ENCODE measurements at regions not wholly inside any gene's neighbourhood (a gene's known extent, or its start where the extent isn't known, plus 50 kb on each side); places are given as distances from the start of the nearest gene placed in this dataset.

GRCh38 chr2:217294818-217295217, 435.0 kb upstream of the TNP1 start:
- intact Hi-C loops (cut with DNase I): no loop called here
- no peak overlapping the region for H3K4me3 ChIP-seq
- H3K9me3 ChIP-seq: no peaks in the 10 kb centered on the region
- WGBS, 3 donors: 81 to 97% (median 95%) methylated on average over 4 of the region's 4 CpGs
- no peaks in the 10 kb centered on the region for H3K36me3 ChIP-seq (ENCODE audit: insufficient read depth in 1 of 2, low read depth in 1 of 2)
- no peak for ATAC-seq
- TF ChIP-seq CTCF (IDR thresholded peaks at IDR 0.05): no peak
- no peaks in the 10 kb centered on the region for H3K4me1 ChIP-seq
- no peaks in the 10 kb centered on the region for H3K27me3 ChIP-seq (ENCODE audit: insufficient read depth in 3 of 3, low read length in 2 of 3)
- H3K27ac ChIP-seq: no peak overlapping the region
- DNase-seq: no peak

GRCh38 chr2:217294211-217294610, 434.3 kb upstream of the TNP1 start:
- H3K36me3 ChIP-seq (ENCODE audit: insufficient read depth in 1 of 2, low read depth in 1 of 2): no peaks in the 10 kb centered on the region
- no peak overlapping the region for H3K4me3 ChIP-seq
- ATAC-seq (no peak), DNase-seq (no peak)
- no peaks in the 10 kb centered on the region for H3K27me3 ChIP-seq (ENCODE audit: insufficient read depth in 3 of 3, low read length in 2 of 3)
- H3K4me1 ChIP-seq: no peaks in the 10 kb centered on the region
- H3K27ac ChIP-seq: no peak overlapping the region
- TF ChIP-seq CTCF (IDR thresholded peaks at IDR 0.05): no peak
- intact Hi-C loops (cut with DNase I): no loop called here
- 78 to 88% (median 80%) methylated on average over 2 of the region's 2 CpGs for WGBS, 3 donors
- no peaks in the 10 kb centered on the region for H3K9me3 ChIP-seq

- Histone ChIP-seq H3K4me3 (no peak overlapping the region), H3K27me3 (ENCODE audit: insufficient read depth in 3 of 3, low read length in 2 of 3) (no peaks in the 10 kb centered on the region), H3K27ac (no peak overlapping the region), H3K4me1 (no peaks in the 10 kb centered on the region), H3K36me3 (ENCODE audit: insufficient read depth in 1 of 2, low read depth in 1 of 2) (no peaks in the 10 kb centered on the region), H3K9me3 (no peaks in the 10 kb centered on the region)
- no peak for TF ChIP-seq CTCF (IDR thresholded peaks at IDR 0.05)
- no peak for ATAC-seq
- no peak for DNase-seq
- intact Hi-C loops (cut with DNase I): no loop called here
- WGBS, 3 donors: 64 to 71% (median 71%) methylated on average over 3 of the region's 3 CpGs
These were observed 433.7 kb upstream of the TNP1 start for GRCh38 chr2:217293607-217294006.

GRCh38 chr2:217293046-217293445, 433.2 kb upstream of the TNP1 start:
- Histone ChIP-seq H3K27me3 (ENCODE audit: insufficient read depth in 3 of 3, low read length in 2 of 3) (no peaks in the 10 kb centered on the region), H3K36me3 (ENCODE audit: insufficient read depth in 1 of 2, low read depth in 1 of 2) (no peaks in the 10 kb centered on the region), H3K27ac (no peak overlapping the region), H3K9me3 (no peaks in the 10 kb centered on the region), H3K4me1 (no peaks in the 10 kb centered on the region), H3K4me3 (no peak overlapping the region)
- 92 to 95% (median 95%) methylated on average over 5 of the region's 5 CpGs for WGBS, 3 donors
- DNase-seq: no peak
- TF ChIP-seq CTCF (IDR thresholded peaks at IDR 0.05): no peak
- intact Hi-C loops (cut with DNase I): no loop called here
- ATAC-seq: no peak

- WGBS, 3 donors: 54 to 69% (median 63%) methylated on average over 5 of the region's 5 CpGs
These were observed 431.4 kb upstream of the TNP1 start for GRCh38 chr2:217291259-217291658.

More at GRCh38 chr2:217291259-217291658, 431.4 kb upstream of the TNP1 start:
- Histone ChIP-seq H3K27me3 (ENCODE audit: insufficient read depth in 3 of 3, low read length in 2 of 3) (no peaks in the 10 kb centered on the region), H3K27ac (no peak overlapping the region), H3K4me1 (no peaks in the 10 kb centered on the region), H3K36me3 (ENCODE audit: insufficient read depth in 1 of 2, low read depth in 1 of 2) (no peaks in the 10 kb centered on the region), H3K9me3 (no peaks in the 10 kb centered on the region), H3K4me3 (no peak overlapping the region)
- intact Hi-C loops (cut with DNase I): no loop called here
- no peak for DNase-seq
- peak in 3 of 4 donors; percentile 67 to 86 (median 85) for ATAC-seq
- TF ChIP-seq CTCF (IDR thresholded peaks at IDR 0.05): no peak

Measured in psoas muscle (tissue), 7 donors.